ENCODE measurements at regions not wholly inside any gene's neighbourhood (a gene's known extent, or its start where the extent isn't known, plus 50 kb on each side); places are given as distances from the start of the nearest gene placed in this dataset.

- DNase-seq, result no peak
Measured at GRCh38 chr2:149679286-149679685, 91.7 kb upstream of the MMADHC start.

GRCh38 chr2:149677416-149677815 lies 89.8 kb upstream of the MMADHC start:
- no peak for DNase-seq

GRCh38 chr2:149670086-149670485 lies 82.5 kb upstream of the MMADHC start:
- no peak for DNase-seq

GRCh38 chr2:149666809-149667320 lies 79.3 kb upstream of the MMADHC start:
- DNase-seq, result no peak

GRCh38 chr2:149664896-149665295 lies 77.3 kb upstream of the MMADHC start:
- DNase-seq, result no peak

GRCh38 chr2:149662556-149662955 lies 75.0 kb upstream of the MMADHC start:
- no peak for DNase-seq

- no peak for DNase-seq
Measured at GRCh38 chr2:149661844-149662243, 74.3 kb upstream of the MMADHC start.

GRCh38 chr2:149658553-149658952 lies 71.0 kb upstream of the MMADHC start:
- DNase-seq, result no peak

- DNase-seq, result no peak
Measured at GRCh38 chr2:149657401-149658040, 69.9 kb upstream of the MMADHC start.

GRCh38 chr2:149656996-149657395 lies 69.4 kb upstream of the MMADHC start:
- DNase-seq, result no peak

GRCh38 chr2:149653831-149654445 lies 66.4 kb upstream of the MMADHC start:
- DNase-seq, result no peak

GRCh38 chr2:149652926-149653325 lies 65.4 kb upstream of the MMADHC start:
- no peak for DNase-seq

- DNase-seq, result no peak
Measured at GRCh38 chr2:149652526-149652925, 65.0 kb upstream of the MMADHC start.

- no peak for DNase-seq
Measured at GRCh38 chr2:149651229-149651628, 63.7 kb upstream of the MMADHC start.

- no peak for DNase-seq
Measured at GRCh38 chr2:149650006-149650405, 62.4 kb upstream of the MMADHC start.

GRCh38 chr2:149648282-149649030 lies 60.9 kb upstream of the MMADHC start:
- DNase-seq, result no peak

GRCh38 chr2:149645391-149645790 lies 57.8 kb upstream of the MMADHC start:
- no peak for DNase-seq
